ENCODE measurements at regions not wholly inside any gene's neighbourhood (a gene's known extent, or its start where the extent isn't known, plus 50 kb on each side); places are given as distances from the start of the nearest gene placed in this dataset.

DNA sequence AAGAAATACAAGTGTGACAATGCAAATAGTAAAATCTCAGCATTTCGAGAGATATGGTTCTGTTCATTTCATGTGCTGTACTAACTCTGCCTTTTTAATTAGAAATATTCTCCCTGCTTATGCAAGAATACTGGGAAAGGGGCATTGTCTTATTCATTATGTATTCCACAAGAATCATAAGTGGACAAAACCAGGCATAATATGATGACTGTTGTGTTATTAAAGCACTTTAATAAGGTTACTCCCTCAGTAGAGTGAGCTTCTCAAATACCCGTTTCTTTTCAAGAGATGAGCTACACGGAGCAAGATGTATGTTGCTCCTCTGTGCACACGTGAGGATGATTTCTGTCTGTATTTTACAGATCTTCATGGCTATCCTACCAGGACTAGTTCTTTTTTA, 638.7 kb upstream of the FANCL start:
- TF ChIP-seq, protein P1, sequence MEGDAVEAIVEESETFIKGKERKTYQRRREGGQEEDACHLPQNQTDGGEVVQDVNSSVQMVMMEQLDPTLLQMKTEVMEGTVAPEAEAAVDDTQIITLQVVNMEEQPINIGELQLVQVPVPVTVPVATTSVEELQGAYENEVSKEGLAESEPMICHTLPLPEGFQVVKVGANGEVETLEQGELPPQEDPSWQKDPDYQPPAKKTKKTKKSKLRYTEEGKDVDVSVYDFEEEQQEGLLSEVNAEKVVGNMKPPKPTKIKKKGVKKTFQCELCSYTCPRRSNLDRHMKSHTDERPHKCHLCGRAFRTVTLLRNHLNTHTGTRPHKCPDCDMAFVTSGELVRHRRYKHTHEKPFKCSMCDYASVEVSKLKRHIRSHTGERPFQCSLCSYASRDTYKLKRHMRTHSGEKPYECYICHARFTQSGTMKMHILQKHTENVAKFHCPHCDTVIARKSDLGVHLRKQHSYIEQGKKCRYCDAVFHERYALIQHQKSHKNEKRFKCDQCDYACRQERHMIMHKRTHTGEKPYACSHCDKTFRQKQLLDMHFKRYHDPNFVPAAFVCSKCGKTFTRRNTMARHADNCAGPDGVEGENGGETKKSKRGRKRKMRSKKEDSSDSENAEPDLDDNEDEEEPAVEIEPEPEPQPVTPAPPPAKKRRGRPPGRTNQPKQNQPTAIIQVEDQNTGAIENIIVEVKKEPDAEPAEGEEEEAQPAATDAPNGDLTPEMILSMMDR (IDR thresholded peaks at IDR 0.05), result no peak
- no peak for TF ChIP-seq SIN3A (IDR thresholded peaks at IDR 0.05; ENCODE audit: borderline replicate concordance, insufficient read depth, low read depth, low read length)
